ENCODE measurements at regions not wholly inside any gene's neighbourhood (a gene's known extent, or its start where the extent isn't known, plus 50 kb on each side); places are given as distances from the start of the nearest gene placed in this dataset.

DNA sequence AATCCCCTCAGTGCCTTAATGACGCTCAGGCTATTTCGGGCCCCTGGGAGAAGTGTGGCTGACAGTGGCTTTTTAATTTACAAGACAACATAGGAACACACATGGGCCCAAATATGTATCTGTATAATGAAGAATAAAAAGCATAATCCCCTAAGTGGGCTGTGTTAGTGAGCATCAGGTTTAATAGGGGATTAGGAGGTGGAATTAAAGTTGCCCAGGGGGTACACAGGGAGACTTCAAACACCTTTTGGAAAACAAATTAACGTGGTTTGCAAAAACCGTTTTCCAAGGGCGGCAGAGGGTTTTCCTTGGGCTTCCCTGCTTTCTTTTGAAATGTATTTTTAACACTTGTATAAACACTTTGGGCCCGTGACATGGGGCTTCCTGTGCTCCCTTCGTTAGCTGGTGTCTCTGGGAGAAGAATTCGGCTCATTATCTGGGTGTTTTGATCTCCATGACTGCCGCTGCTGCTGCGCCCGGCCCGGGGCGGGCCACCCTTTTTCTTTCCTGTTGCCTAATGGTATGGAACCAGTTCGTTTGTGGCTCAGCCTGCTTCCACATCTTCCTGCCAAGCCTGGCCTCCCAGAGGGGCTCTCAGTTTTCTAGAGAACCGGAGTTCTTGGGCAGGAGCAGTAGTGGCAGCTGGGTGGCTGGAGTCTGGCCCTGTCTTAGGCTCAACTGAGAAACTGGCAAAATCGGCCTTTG is 173.0 kb downstream of the MACROH2A1 start:
- TF ChIP-seq POLR2AphosphoS5 (IDR thresholded peaks at IDR 0.05; ENCODE audit: insufficient read depth, low read depth, low read length) (no peak), MYC (IDR thresholded peaks at IDR 0.05; ENCODE audit: low read depth, low read length) (no peak), FOS (IDR thresholded peaks at IDR 0.05; ENCODE audit: borderline replicate concordance, insufficient read depth, low read length) (no peak), CTCF (IDR thresholded peaks at IDR 0.05; ENCODE audit: extremely low read depth in 1 of 2, insufficient read depth in 1 of 2, low read depth in 1 of 2, low read length in 2 of 2) (no peak), POLR2A (IDR thresholded peaks at IDR 0.05; ENCODE audit: low read depth, low read length) (no peak), JUN (IDR thresholded peaks at IDR 0.05; ENCODE audit: borderline replicate concordance, insufficient read depth, insufficient read length, low read depth) (no peak), EZH2 (IDR thresholded peaks at IDR 0.05; ENCODE audit: borderline replicate concordance, low read depth, low read length, severe bottlenecking) (no peak), GATA2 (IDR thresholded peaks at IDR 0.05; ENCODE audit: insufficient read depth, insufficient read length, low read depth, low read length) (no peak)
- TF ChIP-seq, protein P1, sequence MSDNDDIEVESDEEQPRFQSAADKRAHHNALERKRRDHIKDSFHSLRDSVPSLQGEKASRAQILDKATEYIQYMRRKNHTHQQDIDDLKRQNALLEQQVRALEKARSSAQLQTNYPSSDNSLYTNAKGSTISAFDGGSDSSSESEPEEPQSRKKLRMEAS (IDR thresholded peaks at IDR 0.05; ENCODE audit: insufficient read depth, insufficient read length) = no peak
- intact Hi-C loops (cut with micrococcal nuclease) = no loop called here
- Histone ChIP-seq H3K27me3 (ENCODE audit: control insufficient read depth in 2 of 2, insufficient read depth in 2 of 2, low read length in 2 of 2) (peaks cover 2 to 4% of the 10 kb centered on the region in 2 experiments), H3K79me2 (ENCODE audit: control insufficient read depth, insufficient read depth, low read length) (no peaks in the 10 kb centered on the region), H3K4me2 (ENCODE audit: insufficient read depth, low read length) (no peak overlapping the region), H3K27ac (ENCODE audit: insufficient read depth, low read depth, low read length) (no peak overlapping the region), H4K20me1 (replicated peaks; ENCODE audit: control insufficient read depth, extremely low read depth, insufficient read depth, low read length) (no peaks in the 10 kb centered on the region), H2AFZ (ENCODE audit: low read depth, low read length) (no peak overlapping the region), H3K9ac (replicated peaks; ENCODE audit: extremely low read depth, insufficient read depth, low read length) (no peak overlapping the region), H3K9me3 (replicated peaks; ENCODE audit: control insufficient read depth, insufficient read depth, low read length) (no peaks in the 10 kb centered on the region), H3K9me1 (replicated peaks; ENCODE audit: control insufficient read depth, extremely low read depth, insufficient read depth, low read length) (no peaks in the 10 kb centered on the region), H3K4me3 (replicated peaks in 1 of 3; ENCODE audit: insufficient read depth in 1 of 3, low read depth in 1 of 3, low read length in 3 of 3) (no peak overlapping the region), H3K4me1 (ENCODE audit: control insufficient read depth, extremely low read depth, insufficient read depth, low read length) (no peaks in the 10 kb centered on the region), H3K36me3 (ENCODE audit: control insufficient read depth in 2 of 2, extremely low read depth in 1 of 2, insufficient read depth in 2 of 2, low read length in 2 of 2) (no peaks in the 10 kb centered on the region)
- dilution Hi-C loops (cut with MboI; ENCODE audit: extremely low pct_ligation_motif_present, low sequenced_read_pairs) = no loop called here
- ChIA-PET POLR2A (no interaction called here), CTCF (no interaction called here)
- no peak for FAIRE-seq
- no TSS peak for BruUV-seq (replicated peaks)
- no peak for DNase-seq (ENCODE audit: low read depth, low spot score)
